ENCODE measurements at regions not wholly inside any gene's neighbourhood (a gene's known extent, or its start where the extent isn't known, plus 50 kb on each side); places are given as distances from the start of the nearest gene placed in this dataset.
A peak's percentile ranks its signal among the peaks of the same experiment; 100 is the strongest.

DNA sequence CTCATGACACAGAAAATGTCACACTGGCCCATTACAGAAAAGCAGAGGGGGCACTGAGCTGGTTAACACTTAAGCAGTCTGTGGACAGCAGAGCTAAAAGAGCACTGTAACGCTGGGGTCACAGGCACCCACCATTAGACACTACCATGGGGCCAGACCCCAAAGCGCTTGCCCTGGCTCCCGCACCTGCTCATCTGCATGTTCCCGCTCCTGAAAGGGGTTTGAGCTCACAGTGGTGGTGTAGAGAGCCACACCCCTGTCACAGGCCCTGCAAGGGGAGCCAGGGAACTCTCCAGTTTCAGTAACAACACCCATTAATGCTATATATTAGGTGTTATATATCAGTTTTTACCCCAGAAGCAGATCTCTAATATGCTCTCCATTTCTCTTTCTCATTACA is 187.0 kb downstream of the ANKRD50 start:
- TF ChIP-seq, protein P1, sequence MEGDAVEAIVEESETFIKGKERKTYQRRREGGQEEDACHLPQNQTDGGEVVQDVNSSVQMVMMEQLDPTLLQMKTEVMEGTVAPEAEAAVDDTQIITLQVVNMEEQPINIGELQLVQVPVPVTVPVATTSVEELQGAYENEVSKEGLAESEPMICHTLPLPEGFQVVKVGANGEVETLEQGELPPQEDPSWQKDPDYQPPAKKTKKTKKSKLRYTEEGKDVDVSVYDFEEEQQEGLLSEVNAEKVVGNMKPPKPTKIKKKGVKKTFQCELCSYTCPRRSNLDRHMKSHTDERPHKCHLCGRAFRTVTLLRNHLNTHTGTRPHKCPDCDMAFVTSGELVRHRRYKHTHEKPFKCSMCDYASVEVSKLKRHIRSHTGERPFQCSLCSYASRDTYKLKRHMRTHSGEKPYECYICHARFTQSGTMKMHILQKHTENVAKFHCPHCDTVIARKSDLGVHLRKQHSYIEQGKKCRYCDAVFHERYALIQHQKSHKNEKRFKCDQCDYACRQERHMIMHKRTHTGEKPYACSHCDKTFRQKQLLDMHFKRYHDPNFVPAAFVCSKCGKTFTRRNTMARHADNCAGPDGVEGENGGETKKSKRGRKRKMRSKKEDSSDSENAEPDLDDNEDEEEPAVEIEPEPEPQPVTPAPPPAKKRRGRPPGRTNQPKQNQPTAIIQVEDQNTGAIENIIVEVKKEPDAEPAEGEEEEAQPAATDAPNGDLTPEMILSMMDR (conservative IDR thresholded peaks at IDR 0.05), result no peak
- no peak overlapping the region; the same call in 1 of the 2 replicates for H3K27ac ChIP-seq

DNA sequence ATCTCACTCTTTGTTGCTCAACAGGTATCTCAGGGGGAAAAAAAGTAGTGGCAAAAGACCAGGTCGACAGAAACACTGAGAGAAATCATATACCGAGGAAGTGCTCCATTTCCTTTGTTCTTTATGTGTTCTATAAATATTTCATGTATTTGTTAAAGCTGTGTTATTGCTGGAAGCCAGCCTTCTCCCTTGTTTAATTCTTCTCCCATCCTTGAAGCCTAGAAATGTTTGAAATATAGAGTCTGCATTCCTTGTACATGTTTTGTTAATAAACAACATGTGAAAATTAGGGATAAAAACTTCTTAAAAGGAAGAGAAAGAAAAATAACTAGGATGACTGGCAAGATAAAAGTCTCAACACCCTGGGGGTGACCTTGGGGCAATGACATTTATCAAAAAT is 186.2 kb downstream of the ANKRD50 start:
- H3K27ac ChIP-seq, result peak overlapping the region; percentile 3; the same call in 1 of the 2 replicates
- TF ChIP-seq, protein P1 (conservative IDR thresholded peaks at IDR 0.05), result no peak

DNA sequence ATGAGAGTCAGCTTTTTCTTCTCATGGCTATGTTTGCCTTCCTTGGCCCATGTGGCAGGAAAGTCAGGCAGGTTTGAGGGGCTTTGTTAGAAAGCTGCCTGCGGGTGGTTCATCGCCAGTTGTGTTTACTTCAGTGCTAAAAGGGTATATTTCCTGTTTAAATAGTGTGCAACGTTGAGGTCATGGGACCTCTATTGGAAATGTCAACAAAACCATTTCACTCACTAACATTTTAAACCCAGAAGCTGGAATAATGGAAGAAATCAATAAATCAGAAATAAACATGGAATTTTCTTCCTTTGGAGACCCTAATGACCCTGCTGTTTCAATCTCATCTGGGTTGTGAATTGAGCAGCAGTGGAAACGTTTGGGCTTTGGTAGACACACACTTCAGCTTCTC is 185.8 kb downstream of the ANKRD50 start:
- TF ChIP-seq, protein P1 (conservative IDR thresholded peaks at IDR 0.05), result no peak
- peak overlapping the region; percentile 3; the same call in 1 of the 2 replicates for H3K27ac ChIP-seq

DNA sequence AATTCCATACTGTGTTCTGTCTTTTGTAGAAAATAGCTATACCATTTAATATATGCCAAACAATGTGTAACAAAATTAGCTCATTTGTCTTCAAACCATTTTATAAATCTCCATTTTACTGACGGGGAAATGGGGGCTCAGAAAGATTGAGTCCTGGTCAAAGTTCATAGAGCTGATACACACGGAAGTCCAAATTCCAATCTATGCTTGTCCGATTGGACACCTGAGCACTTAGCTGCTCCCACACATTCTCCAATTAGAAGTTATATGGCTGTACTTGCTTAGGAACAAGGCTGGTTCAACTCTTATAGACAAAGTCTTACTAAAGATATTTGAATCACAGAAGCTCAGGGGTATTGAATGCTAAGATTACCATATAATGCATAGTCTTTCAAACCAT is 185.2 kb downstream of the ANKRD50 start:
- TF ChIP-seq, protein P1 (conservative IDR thresholded peaks at IDR 0.05), result no peak
- no peak overlapping the region for H3K27ac ChIP-seq

DNA sequence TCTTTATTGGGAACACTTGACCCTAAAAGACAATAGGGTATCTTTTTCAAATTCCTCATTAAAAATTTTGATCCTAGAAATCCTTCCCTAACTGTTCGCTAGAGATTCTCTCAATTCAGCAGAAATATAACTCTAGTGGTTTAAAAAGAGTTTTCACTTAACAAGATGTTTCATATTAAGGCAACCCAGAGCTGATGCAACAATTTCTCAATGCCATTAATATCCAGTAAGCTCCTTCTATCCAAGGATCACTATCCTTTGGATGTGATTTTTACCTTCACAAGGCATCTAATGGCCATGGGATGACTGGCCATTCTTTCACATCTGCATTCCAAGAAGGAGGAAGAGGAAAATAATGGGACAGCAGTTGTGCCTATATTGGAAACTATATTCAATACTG is 183.4 kb downstream of the ANKRD50 start:
- no peak overlapping the region for H3K27ac ChIP-seq
- TF ChIP-seq, protein P1 (conservative IDR thresholded peaks at IDR 0.05), result no peak

DNA sequence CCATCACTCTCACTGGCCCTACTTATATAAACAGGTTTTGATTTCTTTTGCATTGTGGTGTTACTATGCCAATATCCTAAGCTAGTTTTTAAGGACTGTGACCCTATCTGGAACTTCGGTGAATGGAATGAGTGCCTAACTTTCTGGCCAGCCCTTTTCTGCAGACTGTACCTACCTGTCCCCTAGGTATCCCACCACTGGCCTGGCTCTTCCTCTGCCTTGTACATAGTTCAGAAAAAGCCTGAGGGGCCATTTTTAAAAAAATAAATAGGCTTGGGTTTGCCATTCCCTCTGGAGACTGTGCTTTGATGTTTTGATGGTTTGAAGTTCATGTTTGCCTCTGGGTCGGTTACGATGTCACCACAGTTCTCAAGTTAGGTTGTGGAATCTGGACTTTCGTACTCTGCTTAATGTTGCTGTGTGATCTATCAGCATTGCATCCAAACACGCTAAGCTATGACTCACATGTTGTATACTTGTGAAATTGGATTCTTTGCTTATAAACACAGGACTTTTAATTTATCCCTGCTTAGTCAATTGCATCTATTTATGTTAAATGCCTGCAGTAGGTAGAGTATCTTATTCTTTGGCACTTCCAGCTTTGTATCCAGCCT is 182.0 kb downstream of the ANKRD50 start:
- TF ChIP-seq, protein P1 (conservative IDR thresholded peaks at IDR 0.05), result no peak

DNA sequence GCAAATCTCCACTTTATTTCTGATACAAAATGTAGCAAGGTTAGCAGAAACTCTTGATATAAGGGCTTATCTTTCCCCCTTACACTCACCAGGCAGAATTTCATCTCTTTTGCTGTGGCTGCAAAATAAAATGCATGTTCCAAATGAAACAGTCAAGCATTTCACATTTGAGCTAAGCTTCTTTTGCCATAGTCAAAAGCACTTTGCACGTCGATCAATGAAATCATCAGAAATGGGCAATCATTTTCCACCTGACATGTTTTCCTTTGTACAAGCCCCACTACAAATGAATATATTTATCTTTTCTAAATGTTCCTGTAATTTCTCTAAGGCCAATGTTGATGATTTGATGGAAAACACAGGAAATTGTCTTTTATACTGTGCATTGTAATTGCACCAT is 178.4 kb downstream of the ANKRD50 start:
- TF ChIP-seq, protein P1 (conservative IDR thresholded peaks at IDR 0.05), result no peak
- H3K27ac ChIP-seq, result no peak overlapping the region

More for the DNA sequence above, 182.0 kb downstream of the ANKRD50 start:
- no peak overlapping the region for H3K27ac ChIP-seq
